ENCODE measurements at regions not wholly inside any gene's neighbourhood (a gene's known extent, or its start where the extent isn't known, plus 50 kb on each side); places are given as distances from the start of the nearest gene placed in this dataset.
"Not testable (repeated sequence)": the region's sequence is repeated elsewhere in the genome, so short reads cannot be mapped to it uniquely, and the experiment has no call there.

- no peak for DNase-seq
Observed at GRCh38 chr4:111989817-111990216, 155.4 kb upstream of the FAM241A start.

- no peak for DNase-seq
Observed at GRCh38 chr4:111991163-111991562, 154.1 kb upstream of the FAM241A start.

GRCh38 chr4:111991797-111992196, 153.5 kb upstream of the FAM241A start:
- no peak for DNase-seq

GRCh38 chr4:111992351-111993168, 152.7 kb upstream of the FAM241A start:
- no peak for DNase-seq

- no peak for DNase-seq
Observed at GRCh38 chr4:111994392-111994791, 150.9 kb upstream of the FAM241A start.

GRCh38 chr4:111997785-111998184, 147.5 kb upstream of the FAM241A start:
- no peak for DNase-seq

GRCh38 chr4:111999801-112000200, 145.5 kb upstream of the FAM241A start:
- DNase-seq: no peak

GRCh38 chr4:112001041-112001440, 144.2 kb upstream of the FAM241A start:
- DNase-seq: no peak

- DNase-seq: no peak
Observed at GRCh38 chr4:112002248-112002661, 143.0 kb upstream of the FAM241A start.

- no peak for DNase-seq
Observed at GRCh38 chr4:112003231-112003907, 141.9 kb upstream of the FAM241A start.

GRCh38 chr4:112005027-112005426, 140.2 kb upstream of the FAM241A start:
- DNase-seq: no peak

- DNase-seq: no peak
Observed at GRCh38 chr4:112007391-112007790, 137.9 kb upstream of the FAM241A start.

- DNase-seq: no peak
Observed at GRCh38 chr4:112015960-112016359, 129.3 kb upstream of the FAM241A start.

GRCh38 chr4:112023402-112023950, 121.8 kb upstream of the FAM241A start:
- DNase-seq: no peak

GRCh38 chr4:112026058-112026457, 119.2 kb upstream of the FAM241A start:
- no peak for DNase-seq

- DNase-seq: no peak
Observed at GRCh38 chr4:112029771-112030171, 115.5 kb upstream of the FAM241A start.

GRCh38 chr4:112031712-112032328, 113.4 kb upstream of the FAM241A start:
- no peak for DNase-seq

GRCh38 chr4:112036886-112037285, 108.4 kb upstream of the FAM241A start:
- DNase-seq: no peak

- DNase-seq: no peak
Observed at GRCh38 chr4:112038861-112039260, 106.4 kb upstream of the FAM241A start.

GRCh38 chr4:112049119-112049518, 96.1 kb upstream of the FAM241A start:
- DNase-seq: not testable (repeated sequence)

GRCh38 chr4:112053825-112054350, 91.4 kb upstream of the FAM241A start:
- no peak for DNase-seq

- DNase-seq: no peak
Observed at GRCh38 chr4:112055100-112055499, 90.2 kb upstream of the FAM241A start.

- DNase-seq: no peak
Observed at GRCh38 chr4:112057470-112057869, 87.8 kb upstream of the FAM241A start.
